ENCODE measurements at regions not wholly inside any gene's neighbourhood (a gene's known extent, or its start where the extent isn't known, plus 50 kb on each side); places are given as distances from the start of the nearest gene placed in this dataset.
"Not testable (repeated sequence)": the region's sequence is repeated elsewhere in the genome, so short reads cannot be mapped to it uniquely, and the experiment has no call there.

GRCh38 chr6:119405114-119405513, 55.6 kb upstream of the MAN1A1 start:
- DNase-seq: not testable (repeated sequence)
